K562 (cell line): ENCODE measurements at regions not wholly inside any gene's neighbourhood (a gene's known extent, or its start where the extent isn't known, plus 50 kb on each side); places are given as distances from the start of the nearest gene placed in this dataset.

ENCODE experiments used
- ATAC-seq: fragments of 200-7000 bp; cut with Tn5 transposase; 3 replicates; pipeline ENCODE4 v1.9.1; 2020; ENCODE audit warnings: moderate library complexity
- BruUV-seq: library from RNA; stranded (reverse); fragments of 400-500 nt; replicated peaks from 2 replicates; lab custom pipeline; 2021; lab: Mats Ljungman, UMichigan
- CTCF ChIA-PET: fragments of 300-600 bp; formaldehyde crosslinking; extraction: SDS; loops from one replicate; lab custom pipeline; 2021; ENCODE audit warnings: low intra/inter-chr PET ratio; lab: Yijun Ruan, JAX
- POLR2A ChIA-PET: fragments of 300-600, 350-650 bp; sonication (Branson Sonifier 250); formaldehyde crosslinking; extraction: SDS; loops from one replicate; lab custom pipeline; 2021; ENCODE audit warnings: antibody characterized with exemption, inconsistent platforms; lab: Yijun Ruan, JAX
- DNase-seq, 4 experiments: peaks; one replicate each; pipeline versions ENCODE4 v3.0.0 to v3.0.0-alpha.2; 2011 to 2018; ENCODE audit warnings: low spot score in 3 of 4, mixed read lengths in 3 of 4; ENCODE audit errors: extremely low read depth in 1 of 4
- FAIRE-seq: peaks from 2 replicates; lab custom pipeline; 2011; peaks lifted over from hg19 to GRCh38; lab: Jason Lieb, UNC
- H2AFZ ChIP-seq: 2 replicates; pipeline ENCODE4 v1.6.0; 2011; ENCODE audit warnings: low read depth, low read length, control low read depth, inconsistent platforms
- H3K27ac ChIP-seq: fragments of 200-600 bp; 3 replicates; pipeline ENCODE4 v1.8.0; 2011; ENCODE audit warnings: low read depth, mild to moderate bottlenecking, control low read depth, inconsistent platforms, low read length, moderate library complexity, mixed read lengths; ENCODE audit errors: extremely low read depth
- H3K27me3 ChIP-seq, 2 experiments: fragments of 300-600 bp in 1 of 2; 2 replicates in 1 of 2; 3 replicates in 1 of 2; pipeline versions ENCODE4 v1.6.0 to v1.8.0; 2011; ENCODE audit warnings: inconsistent platforms in 2 of 2, low read length in 2 of 2, mild to moderate bottlenecking in 1 of 2, mixed read lengths in 1 of 2, moderate library complexity in 1 of 2; ENCODE audit not compliant: control insufficient read depth in 2 of 2, insufficient read depth in 2 of 2
- H3K36me3 ChIP-seq: fragments of 300-600 bp; 3 replicates; pipeline ENCODE4 v1.8.0; 2011; ENCODE audit warnings: mild to moderate bottlenecking, low read length, inconsistent platforms; ENCODE audit not compliant: control insufficient read depth, insufficient read depth
- H3K4me1 ChIP-seq, 2 experiments: fragments of 200-600 bp in 1 of 2; replicated peaks in 1 of 2; 2 replicates in 1 of 2; 3 replicates in 1 of 2; pipeline versions ENCODE4 v1.5.1 to v1.8.0; 2011; ENCODE audit warnings: inconsistent platforms in 2 of 2, low read length in 2 of 2, mild to moderate bottlenecking in 1 of 2, mixed read lengths in 1 of 2, moderate library complexity in 1 of 2; ENCODE audit not compliant: control insufficient read depth in 2 of 2, insufficient read depth in 2 of 2
- H3K4me2 ChIP-seq: 2 replicates; pipeline ENCODE4 v1.6.1; 2011; ENCODE audit warnings: low read length, control low read depth, inconsistent platforms, mixed read lengths; ENCODE audit not compliant: insufficient read depth
- H3K4me3 ChIP-seq: fragments of 200-600 bp; sonication (generic), shearing (Covaris generic); 2 replicates; pipeline ENCODE4 v1.5.1; 2016; ENCODE audit warnings: control low read depth, inconsistent platforms
- H3K79me2 ChIP-seq: fragments of 200-600 bp; 3 replicates; pipeline ENCODE4 v1.8.0; 2011; ENCODE audit warnings: low read length, inconsistent platforms; ENCODE audit not compliant: control insufficient read depth, insufficient read depth
- H3K9ac ChIP-seq, 2 experiments: 2 replicates each; pipeline versions ENCODE4 v1.6.0 to v1.6.1; 2011; ENCODE audit warnings: low read depth in 2 of 2, low read length in 2 of 2, control low read depth in 1 of 2, inconsistent platforms in 1 of 2, mild to moderate bottlenecking in 1 of 2, mixed read lengths in 1 of 2; ENCODE audit not compliant: insufficient read depth in 1 of 2
- H3K9me1 ChIP-seq: one replicate; pipeline ENCODE4 v1.6.0; 2011; ENCODE audit warnings: inconsistent platforms, mild to moderate bottlenecking, low read length, moderate library complexity; ENCODE audit not compliant: control insufficient read depth, insufficient read depth
- H3K9me3 ChIP-seq: replicated peaks from 2 replicates; pipeline ENCODE4 v1.5.1; 2011; ENCODE audit warnings: low read depth, low read length, inconsistent platforms; ENCODE audit not compliant: control insufficient read depth, insufficient read depth
- H4K20me1 ChIP-seq: replicated peaks from 2 replicates; pipeline ENCODE4 v1.6.1; 2011; ENCODE audit warnings: low read length, inconsistent platforms, mixed read lengths; ENCODE audit not compliant: control insufficient read depth, insufficient read depth
- CEBPB ChIP-seq: fragments of 450-650 bp; IDR thresholded peaks from 2 replicates; pipeline ENCODE4 v1.6.1; 2016; ENCODE audit warnings: missing genetic modification characterization, missing compliant biosample characterization
- NFE2 ChIP-seq: IDR thresholded peaks from 2 replicates; pipeline ENCODE4 v1.6.1; 2014; ENCODE audit warnings: antibody characterized with exemption, low read depth
- WGBS: fragments of 100-300 bp; shearing (Covaris generic); methylation state at CpG from one replicate; pipeline ENCODE4 v1.1.6; 2016; ENCODE audit warnings: low coverage, mixed read lengths; ENCODE audit not compliant: insufficient coverage; ENCODE audit errors: missing lambda C conversion rate; 5-methylcytosine and 5-hydroxymethylcytosine counted together
- in situ Hi-C: fragments of 300-500 bp; cut with MboI; formaldehyde crosslinking; loops from 4 replicates; pipeline ENCODE4 v1.15.0; 2018; ENCODE audit warnings: inconsistent platforms, mixed read lengths
- intact Hi-C: fragments of 100-400 bp; cut with micrococcal nuclease; formaldehyde crosslinking; loops from 2 replicates; pipeline ENCODE4 v1.14.2; 2022
- TF ChIP-seq, protein P1 (sequence below): fragments of 250-450 bp; sonication (Bioruptor Pico); IDR thresholded peaks from 2 replicates; pipeline ENCODE4 v1.6.1; 2021; ENCODE audit warnings: mild to moderate bottlenecking
- TF ChIP-seq, protein P2 (sequence below): fragments of 450-650 bp; IDR thresholded peaks from 2 replicates; pipeline ENCODE4 v1.6.1; 2016; ENCODE audit warnings: borderline replicate concordance

DNA sequence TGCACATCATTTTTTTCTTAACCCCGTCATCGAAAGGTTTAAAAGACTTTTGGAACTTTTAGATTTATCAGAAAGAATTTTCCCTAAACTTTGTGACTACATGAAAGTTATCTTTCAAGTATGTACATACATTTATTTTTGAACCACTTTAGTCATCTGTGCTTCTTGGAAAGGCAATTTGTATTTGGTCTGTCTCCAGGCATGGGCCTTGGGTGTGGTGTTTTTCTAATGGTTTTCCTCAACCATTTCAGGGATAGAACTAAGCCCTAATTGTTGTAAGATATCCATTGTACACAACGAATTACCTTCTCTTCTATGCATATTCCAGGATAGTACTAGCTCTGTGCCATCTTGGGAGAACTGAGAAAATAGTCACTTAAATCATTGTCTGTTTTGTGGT, 191.5 kb upstream of the RPL34 start (continued):
- TF ChIP-seq, protein P1, sequence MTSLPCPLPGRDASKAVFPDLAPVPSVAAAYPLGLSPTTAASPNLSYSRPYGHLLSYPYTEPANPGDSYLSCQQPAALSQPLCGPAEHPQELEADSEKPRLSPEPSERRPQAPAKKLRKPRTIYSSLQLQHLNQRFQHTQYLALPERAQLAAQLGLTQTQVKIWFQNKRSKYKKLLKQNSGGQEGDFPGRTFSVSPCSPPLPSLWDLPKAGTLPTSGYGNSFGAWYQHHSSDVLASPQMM (CRISPR knock-in tag), result no peak
- no peak for TF ChIP-seq NFE2

DNA sequence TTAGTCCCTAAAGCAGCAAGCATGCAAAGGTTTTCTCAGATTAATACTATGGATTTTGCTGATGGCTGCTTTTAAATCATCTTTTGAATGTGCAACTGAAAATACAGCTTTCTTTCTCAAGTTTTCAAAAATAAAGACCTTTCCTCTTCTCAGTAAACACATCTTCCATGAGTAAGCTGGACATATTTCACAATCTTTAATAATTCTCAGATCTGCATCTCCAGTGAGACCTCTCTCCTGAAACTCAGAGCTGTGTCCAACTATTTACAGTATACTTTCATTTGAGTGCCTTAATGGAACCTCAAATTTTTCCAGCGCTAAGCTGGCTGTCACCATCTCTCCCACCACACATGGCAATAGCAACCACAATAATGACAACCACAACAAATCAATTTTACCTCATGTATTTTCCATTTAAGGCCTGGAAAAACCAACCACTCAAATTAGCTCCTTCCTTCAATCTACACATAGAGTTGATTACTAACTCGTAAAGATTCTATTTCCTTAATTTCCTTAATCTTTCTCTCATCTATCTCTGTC, 192.4 kb upstream of the RPL34 start:
- no peak for FAIRE-seq
- no peaks in the 10 kb centered on the region for H3K79me2 ChIP-seq
- intact Hi-C loops (no loop called here), in situ Hi-C loops (no loop called here)
- no peak overlapping the region for H3K9ac ChIP-seq
- BruUV-seq, result no TSS peak
- ATAC-seq, result no peak
- H3K4me2 ChIP-seq, result no peak overlapping the region
- no peaks in the 10 kb centered on the region for H3K9me1 ChIP-seq
- H3K4me1 ChIP-seq, result no peaks in the 10 kb centered on the region
- 13% methylated on average over 2 of the region's 2 CpGs for WGBS
- no peaks in the 10 kb centered on the region for H4K20me1 ChIP-seq
- DNase-seq, result no peak
- H3K27me3 ChIP-seq, result no peaks in the 10 kb centered on the region
- no peak overlapping the region for H3K4me3 ChIP-seq
- ChIA-PET CTCF (no interaction called here), POLR2A (interaction anchor here (1.0 kb wide), 1 partner anchor 22 kb away, joined by 3 read pairs; no protein-coding TSS in a partner anchor)
- no peak overlapping the region for H2AFZ ChIP-seq
- TF ChIP-seq CEBPB, result 0 out of 2 replicates have a peak, but pooled peaks have one; percentile 13
- TF ChIP-seq, protein P2, sequence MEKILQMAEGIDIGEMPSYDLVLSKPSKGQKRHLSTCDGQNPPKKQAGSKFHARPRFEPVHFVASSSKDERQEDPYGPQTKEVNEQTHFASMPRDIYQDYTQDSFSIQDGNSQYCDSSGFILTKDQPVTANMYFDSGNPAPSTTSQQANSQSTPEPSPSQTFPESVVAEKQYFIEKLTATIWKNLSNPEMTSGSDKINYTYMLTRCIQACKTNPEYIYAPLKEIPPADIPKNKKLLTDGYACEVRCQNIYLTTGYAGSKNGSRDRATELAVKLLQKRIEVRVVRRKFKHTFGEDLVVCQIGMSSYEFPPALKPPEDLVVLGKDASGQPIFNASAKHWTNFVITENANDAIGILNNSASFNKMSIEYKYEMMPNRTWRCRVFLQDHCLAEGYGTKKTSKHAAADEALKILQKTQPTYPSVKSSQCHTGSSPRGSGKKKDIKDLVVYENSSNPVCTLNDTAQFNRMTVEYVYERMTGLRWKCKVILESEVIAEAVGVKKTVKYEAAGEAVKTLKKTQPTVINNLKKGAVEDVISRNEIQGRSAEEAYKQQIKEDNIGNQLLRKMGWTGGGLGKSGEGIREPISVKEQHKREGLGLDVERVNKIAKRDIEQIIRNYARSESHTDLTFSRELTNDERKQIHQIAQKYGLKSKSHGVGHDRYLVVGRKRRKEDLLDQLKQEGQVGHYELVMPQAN, result no peak
- no peaks in the 10 kb centered on the region for H3K36me3 ChIP-seq
- H3K9me3 ChIP-seq, result no peaks in the 10 kb centered on the region
- no peak overlapping the region for H3K27ac ChIP-seq
